Esophagus muscularis mucosa (tissue), 4 donors: ENCODE measurements at regions not wholly inside any gene's neighbourhood (a gene's known extent, or its start where the extent isn't known, plus 50 kb on each side); places are given as distances from the start of the nearest gene placed in this dataset.

Experiments
- EP300 ChIP-seq: sonication (generic); formaldehyde crosslinking; IDR thresholded peaks from one replicate; pipeline ENCODE4 v1.6.1; 2017; ENCODE audit warnings: antibody characterized with exemption
- POLR2A ChIP-seq: fragments of 450-650 bp; IDR thresholded peaks from one replicate; pipeline ENCODE4 v1.6.1; 2017; ENCODE audit warnings: antibody characterized with exemption, moderate library complexity, mild to moderate bottlenecking, low read depth
- POLR2AphosphoS5 ChIP-seq, 2 donors: sonication (generic); formaldehyde crosslinking; IDR thresholded peaks; one replicate each; pipeline ENCODE4 v1.6.1; 2017; ENCODE audit warnings: antibody characterized with exemption in 2 of 2
- TF ChIP-seq, protein P1 (sequence below), 3 experiments: fragments of 200-600 bp in 2 of 3; fragments of 450-650 bp in 1 of 3; sonication (generic) in 2 of 3; IDR thresholded peaks; one replicate each; pipeline ENCODE4 v1.5.1; 2017 to 2019; ENCODE audit warnings: antibody characterized with exemption in 3 of 3, mild to moderate bottlenecking in 2 of 3, moderate library complexity in 1 of 3

DNA sequence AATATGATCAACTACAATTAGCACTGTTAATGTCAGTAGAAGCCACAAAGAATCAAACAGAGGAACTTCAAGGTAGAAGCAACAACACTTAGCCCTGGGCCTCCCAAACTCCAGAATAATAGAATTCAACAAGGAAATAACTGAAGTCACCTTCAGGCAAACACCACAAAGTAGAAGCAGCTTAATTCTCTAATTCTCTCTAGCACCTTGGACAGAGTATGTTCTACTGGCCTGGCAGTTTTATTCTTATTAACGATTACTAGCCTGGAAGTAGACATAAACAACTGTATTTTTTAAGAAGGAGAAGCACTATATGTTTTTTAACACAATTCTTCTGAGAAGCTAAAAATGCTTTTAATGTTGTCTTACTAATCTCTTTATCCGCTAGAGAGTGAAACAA, 911.9 kb downstream of the DTWD2 start:
- TF ChIP-seq, protein P1, sequence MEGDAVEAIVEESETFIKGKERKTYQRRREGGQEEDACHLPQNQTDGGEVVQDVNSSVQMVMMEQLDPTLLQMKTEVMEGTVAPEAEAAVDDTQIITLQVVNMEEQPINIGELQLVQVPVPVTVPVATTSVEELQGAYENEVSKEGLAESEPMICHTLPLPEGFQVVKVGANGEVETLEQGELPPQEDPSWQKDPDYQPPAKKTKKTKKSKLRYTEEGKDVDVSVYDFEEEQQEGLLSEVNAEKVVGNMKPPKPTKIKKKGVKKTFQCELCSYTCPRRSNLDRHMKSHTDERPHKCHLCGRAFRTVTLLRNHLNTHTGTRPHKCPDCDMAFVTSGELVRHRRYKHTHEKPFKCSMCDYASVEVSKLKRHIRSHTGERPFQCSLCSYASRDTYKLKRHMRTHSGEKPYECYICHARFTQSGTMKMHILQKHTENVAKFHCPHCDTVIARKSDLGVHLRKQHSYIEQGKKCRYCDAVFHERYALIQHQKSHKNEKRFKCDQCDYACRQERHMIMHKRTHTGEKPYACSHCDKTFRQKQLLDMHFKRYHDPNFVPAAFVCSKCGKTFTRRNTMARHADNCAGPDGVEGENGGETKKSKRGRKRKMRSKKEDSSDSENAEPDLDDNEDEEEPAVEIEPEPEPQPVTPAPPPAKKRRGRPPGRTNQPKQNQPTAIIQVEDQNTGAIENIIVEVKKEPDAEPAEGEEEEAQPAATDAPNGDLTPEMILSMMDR (IDR thresholded peaks at IDR 0.05), result no peak
- no peak for TF ChIP-seq POLR2A
- no peak for TF ChIP-seq EP300
- no peak for TF ChIP-seq POLR2AphosphoS5 (IDR thresholded peaks at IDR 0.05)
